Endodermal cell (in vitro differentiated cells): ENCODE measurements at regions not wholly inside any gene's neighbourhood (a gene's known extent, or its start where the extent isn't known, plus 50 kb on each side); places are given as distances from the start of the nearest gene placed in this dataset.

ENCODE experiments used
- DNase-seq: peaks from one replicate; pipeline ENCODE4 v3.0.0-alpha.2; 2017
- H3K27ac ChIP-seq: 2 replicates; pipeline ENCODE4 v1.5.1; 2013; ENCODE audit warnings: mild to moderate bottlenecking, low read depth, low read length, moderate library complexity
- H3K27me3 ChIP-seq: 2 replicates; pipeline ENCODE4 v1.6.1; 2013; ENCODE audit warnings: mild to moderate bottlenecking, low read length, moderate library complexity; ENCODE audit not compliant: insufficient read depth, control insufficient read depth, poor library complexity, severe bottlenecking
- H3K36me3 ChIP-seq: 2 replicates; pipeline ENCODE4 v1.7.0; 2013; ENCODE audit warnings: mild to moderate bottlenecking, low read length, moderate library complexity; ENCODE audit not compliant: control insufficient read depth, insufficient read depth
- H3K4me1 ChIP-seq: one replicate; pipeline ENCODE4 v1.7.0; 2013; ENCODE audit warnings: low read length; ENCODE audit not compliant: control insufficient read depth, insufficient read depth
- H3K4me3 ChIP-seq: 2 replicates; pipeline ENCODE4 v1.5.1; 2013; ENCODE audit warnings: mild to moderate bottlenecking, low read length, moderate library complexity
- H3K9ac ChIP-seq: 2 replicates; pipeline ENCODE4 v1.6.1; 2013; ENCODE audit warnings: mild to moderate bottlenecking, low read length, moderate library complexity; ENCODE audit not compliant: poor library complexity, severe bottlenecking; ENCODE audit errors: extremely low read depth
- H3K9me3 ChIP-seq: 2 replicates; pipeline ENCODE4 v1.6.1; 2013; ENCODE audit warnings: mild to moderate bottlenecking, low read length, moderate library complexity; ENCODE audit not compliant: control insufficient read depth
- H3K27ac Mint-ChIP-seq: 2 replicates; pipeline ENCODE4 v1.8.0; 2020; ENCODE audit warnings: mixed read lengths
- H3K27me3 Mint-ChIP-seq: 2 replicates; pipeline ENCODE4 v1.8.0; 2021; ENCODE audit warnings: mild to moderate bottlenecking, mixed read lengths; ENCODE audit not compliant: insufficient read depth
- H3K36me3 Mint-ChIP-seq: 2 replicates; pipeline ENCODE4 v1.8.0; 2020; ENCODE audit warnings: low read depth, mixed read lengths
- H3K4me1 Mint-ChIP-seq: 2 replicates; pipeline ENCODE4 v1.8.0; 2020; ENCODE audit warnings: mixed read lengths
- H3K4me3 Mint-ChIP-seq: 2 replicates; pipeline ENCODE4 v1.8.0; 2020; ENCODE audit warnings: mild to moderate bottlenecking, moderate library complexity, mixed read lengths
- H3K9me3 Mint-ChIP-seq: 2 replicates; pipeline ENCODE4 v1.8.0; 2020; ENCODE audit warnings: mild to moderate bottlenecking, mixed read lengths
- CTCF ChIP-seq: fragments of 200-600 bp; sonication (generic); conservative IDR thresholded peaks from 2 replicates; pipeline ENCODE4 v1.5.0; 2021; ENCODE audit warnings: antibody characterized with exemption, mild to moderate bottlenecking
- WGBS, 2 experiments: methylation state at CpG; one replicate each; pipeline versions ENCODE4 v1.1.5 to v1.1.7; 2013; ENCODE audit warnings: missing lambda C conversion rate in 2 of 2, mixed read lengths in 1 of 2; ENCODE audit not compliant: insufficient coverage in 1 of 2, insufficient read length in 1 of 2; 5-methylcytosine and 5-hydroxymethylcytosine counted together

GRCh38 chr19:31810536-31811109 lies 461.4 kb upstream of the TSHZ3 start:
- H3K4me3 ChIP-seq, result no peak overlapping the region
- H3K4me3 Mint-ChIP-seq, result no peak overlapping the region
- no peak for TF ChIP-seq CTCF

GRCh38 chr19:31817971-31818797 lies 468.9 kb upstream of the TSHZ3 start:
- Histone ChIP-seq H3K27ac (peak overlapping the region; percentile 18), H3K4me3 (no peak overlapping the region), H3K9ac (no peak overlapping the region), H3K27me3 (no peaks in the 10 kb centered on the region), H3K36me3 (no peaks in the 10 kb centered on the region), H3K9me3 (no peaks in the 10 kb centered on the region), H3K4me1 (peaks cover 3% of the 10 kb centered on the region)
- no peak for TF ChIP-seq CTCF
- Mint-ChIP-seq H3K27me3 (no peaks in the 10 kb centered on the region), H3K4me1 (peaks cover 9% of the 10 kb centered on the region), H3K9me3 (peaks cover 3% of the 10 kb centered on the region), H3K4me3 (no peak overlapping the region), H3K36me3 (no peaks in the 10 kb centered on the region), H3K27ac (no peak overlapping the region)
- WGBS, 2 experiments, result 92 to 100% methylated on average over 4 to 5 of the region's 6 CpGs
- no peak for DNase-seq

More at GRCh38 chr19:31810536-31811109, 461.4 kb upstream of the TSHZ3 start:
- no peak overlapping the region for H3K9ac ChIP-seq
- H3K4me1 ChIP-seq, result no peaks in the 10 kb centered on the region
- no peak overlapping the region for H3K27ac ChIP-seq
- no peaks in the 10 kb centered on the region for H3K36me3 Mint-ChIP-seq
- no peak for DNase-seq
- WGBS, 2 experiments, result 94 to 95% methylated on average over 3 to 6 of the region's 6 CpGs
- no peaks in the 10 kb centered on the region for H3K27me3 Mint-ChIP-seq
- H3K9me3 ChIP-seq, result no peaks in the 10 kb centered on the region
- peaks cover 8% of the 10 kb centered on the region for H3K4me1 Mint-ChIP-seq
- H3K36me3 ChIP-seq, result no peaks in the 10 kb centered on the region
- no peak overlapping the region for H3K27ac Mint-ChIP-seq
- H3K9me3 Mint-ChIP-seq, result no peaks in the 10 kb centered on the region
- H3K27me3 ChIP-seq, result no peaks in the 10 kb centered on the region

DNA sequence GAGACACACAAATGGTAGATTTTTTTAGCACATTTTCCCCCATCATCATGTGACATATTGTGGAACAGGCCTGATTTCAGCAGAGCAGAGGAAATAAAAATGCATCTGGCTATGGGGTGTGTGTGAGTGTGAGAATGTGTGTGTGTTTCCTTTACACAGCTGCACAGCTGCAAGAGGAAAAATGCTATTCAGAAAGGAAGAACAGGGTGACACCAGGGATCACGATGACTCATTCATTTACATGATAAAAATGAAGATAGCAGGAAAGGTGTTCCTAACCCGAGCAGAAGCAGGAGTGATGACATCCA lies 469.5 kb upstream of the TSHZ3 start:
- Mint-ChIP-seq H3K27ac (no peak overlapping the region), H3K9me3 (peaks cover 3% of the 10 kb centered on the region), H3K36me3 (no peaks in the 10 kb centered on the region), H3K4me3 (no peak overlapping the region), H3K4me1 (peaks cover 9% of the 10 kb centered on the region), H3K27me3 (no peaks in the 10 kb centered on the region)
- 20 to 25% methylated on average over 2 of the region's 2 CpGs for WGBS, 2 experiments
- no peak for DNase-seq
- H3K9me3 ChIP-seq, result no peaks in the 10 kb centered on the region
- peak overlapping the region; percentile 18 for H3K27ac ChIP-seq
- no peak overlapping the region for H3K9ac ChIP-seq
- H3K36me3 ChIP-seq, result no peaks in the 10 kb centered on the region
- no peak for TF ChIP-seq CTCF
- no peaks in the 10 kb centered on the region for H3K27me3 ChIP-seq
- no peak overlapping the region for H3K4me3 ChIP-seq
- peaks cover 3% of the 10 kb centered on the region for H3K4me1 ChIP-seq
